ENCODE measurements at regions not wholly inside any gene's neighbourhood (a gene's known extent, or its start where the extent isn't known, plus 50 kb on each side); places are given as distances from the start of the nearest gene placed in this dataset.

DNA sequence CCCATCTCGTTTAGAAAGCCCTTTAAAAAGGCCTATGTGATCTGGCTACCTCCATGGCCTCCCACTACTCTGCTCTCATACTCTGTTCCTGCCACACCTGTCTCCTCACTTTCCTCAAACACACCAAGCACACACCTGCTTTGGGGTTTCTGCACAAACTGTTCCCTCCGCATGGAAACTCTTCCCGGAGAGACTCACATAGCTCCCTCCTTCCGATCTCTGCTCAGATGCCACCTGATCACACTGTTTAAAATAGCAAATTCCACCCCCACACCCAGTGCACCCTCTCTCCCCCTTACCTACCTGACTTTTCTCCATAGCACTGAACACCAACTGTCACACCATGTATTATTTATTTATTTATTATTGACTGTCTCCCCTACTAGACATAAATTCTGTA, 84.0 kb upstream of the NR4A3 start:
- TF ChIP-seq, protein P1, sequence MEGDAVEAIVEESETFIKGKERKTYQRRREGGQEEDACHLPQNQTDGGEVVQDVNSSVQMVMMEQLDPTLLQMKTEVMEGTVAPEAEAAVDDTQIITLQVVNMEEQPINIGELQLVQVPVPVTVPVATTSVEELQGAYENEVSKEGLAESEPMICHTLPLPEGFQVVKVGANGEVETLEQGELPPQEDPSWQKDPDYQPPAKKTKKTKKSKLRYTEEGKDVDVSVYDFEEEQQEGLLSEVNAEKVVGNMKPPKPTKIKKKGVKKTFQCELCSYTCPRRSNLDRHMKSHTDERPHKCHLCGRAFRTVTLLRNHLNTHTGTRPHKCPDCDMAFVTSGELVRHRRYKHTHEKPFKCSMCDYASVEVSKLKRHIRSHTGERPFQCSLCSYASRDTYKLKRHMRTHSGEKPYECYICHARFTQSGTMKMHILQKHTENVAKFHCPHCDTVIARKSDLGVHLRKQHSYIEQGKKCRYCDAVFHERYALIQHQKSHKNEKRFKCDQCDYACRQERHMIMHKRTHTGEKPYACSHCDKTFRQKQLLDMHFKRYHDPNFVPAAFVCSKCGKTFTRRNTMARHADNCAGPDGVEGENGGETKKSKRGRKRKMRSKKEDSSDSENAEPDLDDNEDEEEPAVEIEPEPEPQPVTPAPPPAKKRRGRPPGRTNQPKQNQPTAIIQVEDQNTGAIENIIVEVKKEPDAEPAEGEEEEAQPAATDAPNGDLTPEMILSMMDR (IDR thresholded peaks at IDR 0.05), result no peak

DNA sequence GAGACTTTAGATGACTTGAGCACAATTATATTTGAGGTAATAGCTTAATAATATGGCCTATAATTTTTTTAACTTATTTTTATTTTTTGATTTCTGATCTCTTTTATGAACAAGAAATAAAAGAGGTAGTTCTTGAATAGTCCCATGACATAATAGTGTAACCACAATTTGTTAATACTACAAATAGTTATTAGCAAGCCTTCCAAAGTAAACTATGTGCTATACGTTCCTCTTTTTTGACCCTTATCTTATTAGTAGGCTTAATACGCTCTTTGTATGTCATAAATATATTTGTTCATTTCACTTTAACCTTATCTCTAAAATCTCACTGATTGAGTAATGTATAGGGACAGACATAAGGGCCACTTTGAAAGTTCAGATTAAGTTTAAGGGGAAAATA, 78.7 kb upstream of the NR4A3 start:
- H3K4me3 ChIP-seq, result no peak overlapping the region
- no peaks in the 10 kb centered on the region for H3K36me3 ChIP-seq (ENCODE audit: low read depth)
- no peaks in the 10 kb centered on the region for H3K4me1 ChIP-seq (ENCODE audit: low read depth)
- no peak for ATAC-seq
- intact Hi-C loops (cut with DNase I, micrococcal nuclease), result no loop called here
- no peak for DNase-seq
- no peaks in the 10 kb centered on the region for H3K9me3 ChIP-seq
- TF ChIP-seq, protein P1 (IDR thresholded peaks at IDR 0.05), result no peak

More for the DNA sequence above, 84.0 kb upstream of the NR4A3 start:
- Histone ChIP-seq H3K4me1 (ENCODE audit: low read depth) (no peaks in the 10 kb centered on the region), H3K36me3 (ENCODE audit: low read depth) (no peaks in the 10 kb centered on the region), H3K4me3 (no peak overlapping the region), H3K9me3 (no peaks in the 10 kb centered on the region)
- ATAC-seq (no peak), DNase-seq (no peak)
- intact Hi-C loops (cut with DNase I, micrococcal nuclease), result no loop called here

DNA sequence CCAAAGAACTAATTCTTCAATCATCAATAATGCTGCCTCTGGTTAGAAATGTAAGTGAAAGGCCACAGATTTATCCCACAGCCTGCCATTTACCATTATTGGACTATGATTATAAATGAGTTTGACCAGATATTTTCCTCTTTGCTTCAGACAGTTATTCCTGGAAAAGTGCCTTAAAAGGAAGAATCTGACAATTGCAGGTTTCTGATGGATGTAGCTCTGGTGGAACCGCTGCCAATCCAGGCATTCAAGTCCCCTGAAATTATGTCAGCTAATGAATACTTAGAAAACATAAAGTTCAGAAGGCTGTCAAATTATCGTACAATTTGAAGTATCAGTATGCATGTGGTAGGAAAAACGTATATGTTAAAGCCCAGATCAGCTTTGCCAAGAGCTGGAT, 78.2 kb upstream of the NR4A3 start:
- Histone ChIP-seq H3K9me3 (no peaks in the 10 kb centered on the region), H3K4me1 (ENCODE audit: low read depth) (no peaks in the 10 kb centered on the region), H3K36me3 (ENCODE audit: low read depth) (no peaks in the 10 kb centered on the region), H3K4me3 (no peak overlapping the region)
- TF ChIP-seq, protein P1 (IDR thresholded peaks at IDR 0.05), result no peak
- intact Hi-C loops (cut with DNase I, micrococcal nuclease), result no loop called here
- DNase-seq, result no peak
- ATAC-seq, result no peak

DNA sequence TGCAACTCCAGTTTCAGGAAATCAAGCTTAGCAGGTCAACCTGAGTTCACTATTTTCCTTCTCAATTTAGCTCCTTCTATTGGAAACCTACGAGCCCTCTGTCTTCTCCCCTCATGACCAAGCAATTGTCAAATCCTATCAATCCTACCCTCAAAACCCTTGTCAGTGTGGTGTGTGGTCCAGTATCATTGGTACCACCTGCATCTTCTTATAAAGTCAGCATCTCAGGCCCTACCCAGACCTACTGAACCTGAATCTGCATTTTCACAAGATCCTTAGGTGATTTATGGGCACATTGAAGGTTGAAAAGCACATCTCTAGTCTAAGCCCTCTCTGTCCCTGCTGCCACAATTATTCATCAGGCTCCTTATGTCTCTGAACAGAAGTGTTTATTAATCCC, 77.6 kb upstream of the NR4A3 start:
- Histone ChIP-seq H3K9me3 (no peaks in the 10 kb centered on the region), H3K4me1 (ENCODE audit: low read depth) (no peaks in the 10 kb centered on the region), H3K36me3 (ENCODE audit: low read depth) (no peaks in the 10 kb centered on the region), H3K4me3 (no peak overlapping the region)
- no peak for ATAC-seq
- TF ChIP-seq, protein P1 (IDR thresholded peaks at IDR 0.05), result no peak
- intact Hi-C loops (cut with DNase I, micrococcal nuclease), result no loop called here
- DNase-seq, result no peak

DNA sequence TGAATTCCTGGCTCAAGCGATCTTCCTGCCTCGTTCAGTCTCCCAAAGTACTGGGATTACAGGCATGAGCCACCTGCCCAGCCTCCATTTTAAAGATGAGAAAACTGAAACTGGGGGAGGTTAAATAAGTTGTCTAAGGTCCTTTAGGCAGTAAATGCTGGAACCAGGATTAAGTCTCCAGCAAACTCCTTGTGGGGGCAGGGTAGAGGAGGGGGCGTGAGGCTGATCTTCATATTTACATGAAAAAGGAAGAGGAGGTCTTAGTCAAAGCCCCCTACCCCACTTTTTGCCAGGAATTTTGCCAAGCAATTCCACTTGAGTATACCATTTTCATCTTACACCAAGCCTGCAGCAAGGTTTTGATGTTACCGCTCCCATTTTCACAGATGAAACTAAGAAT, 76.6 kb upstream of the NR4A3 start:
- ATAC-seq, result no peak
- TF ChIP-seq, protein P1 (IDR thresholded peaks at IDR 0.05), result no peak
- H3K36me3 ChIP-seq (ENCODE audit: low read depth), result no peaks in the 10 kb centered on the region
- no peak for DNase-seq
- H3K9me3 ChIP-seq, result no peaks in the 10 kb centered on the region
- H3K4me3 ChIP-seq, result no peak overlapping the region
- no peaks in the 10 kb centered on the region for H3K4me1 ChIP-seq (ENCODE audit: low read depth)
- intact Hi-C loops (cut with DNase I, micrococcal nuclease), result no loop called here

DNA sequence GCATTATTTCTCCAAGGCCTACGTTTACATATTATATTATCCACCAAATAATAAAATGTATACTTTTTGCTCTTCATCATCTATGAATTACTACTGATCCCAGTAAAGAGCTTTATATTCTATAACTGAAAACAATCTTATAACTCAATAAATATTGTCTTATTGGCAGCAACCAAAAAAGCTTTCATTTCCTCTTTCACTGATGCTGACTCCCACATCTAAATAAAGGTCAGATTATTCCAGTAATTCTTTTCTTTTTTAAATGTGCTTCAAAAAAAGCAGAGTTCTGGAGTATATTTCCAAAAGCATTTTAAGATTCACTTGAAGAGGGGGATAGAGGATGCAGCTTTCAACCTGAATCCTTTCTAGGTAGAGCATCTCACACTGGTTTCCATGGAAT, 75.3 kb upstream of the NR4A3 start:
- Histone ChIP-seq H3K9me3 (no peaks in the 10 kb centered on the region), H3K4me3 (no peak overlapping the region), H3K36me3 (ENCODE audit: low read depth) (no peaks in the 10 kb centered on the region), H3K4me1 (ENCODE audit: low read depth) (no peaks in the 10 kb centered on the region)
- intact Hi-C loops (cut with DNase I, micrococcal nuclease), result no loop called here
- TF ChIP-seq, protein P1 (IDR thresholded peaks at IDR 0.05), result no peak
- DNase-seq (no peak), ATAC-seq (no peak)
